GM21619 (cell line): ENCODE measurements at regions not wholly inside any gene's neighbourhood (a gene's known extent, or its start where the extent isn't known, plus 50 kb on each side); places are given as distances from the start of the nearest gene placed in this dataset.

Experiments
- ATAC-seq: cut with Tn5 transposase; IDR thresholded peaks from one replicate; pipeline ENCODE4 v1.9.1; 2021; ENCODE audit not compliant: unreplicated experiment

DNA sequence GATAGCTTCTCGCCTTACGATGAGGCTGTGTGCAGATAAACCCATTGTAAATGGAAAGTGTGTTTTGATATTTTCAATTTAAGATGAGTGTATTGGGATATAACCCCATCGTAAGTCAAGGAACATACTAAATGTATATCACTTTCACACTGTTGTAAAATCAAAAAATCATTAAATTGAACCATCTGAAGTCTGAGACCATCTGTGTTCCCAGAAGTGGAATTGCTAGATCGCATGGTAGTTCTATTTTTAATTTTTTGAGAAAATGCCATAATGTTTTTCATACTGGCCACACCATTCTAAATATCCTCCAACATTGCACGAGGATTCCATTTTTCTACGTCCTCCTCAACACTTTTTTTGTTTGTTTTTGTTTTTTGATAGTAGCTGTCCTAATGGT lies 209.1 kb upstream of the MTPN start:
- no peak for ATAC-seq

DNA sequence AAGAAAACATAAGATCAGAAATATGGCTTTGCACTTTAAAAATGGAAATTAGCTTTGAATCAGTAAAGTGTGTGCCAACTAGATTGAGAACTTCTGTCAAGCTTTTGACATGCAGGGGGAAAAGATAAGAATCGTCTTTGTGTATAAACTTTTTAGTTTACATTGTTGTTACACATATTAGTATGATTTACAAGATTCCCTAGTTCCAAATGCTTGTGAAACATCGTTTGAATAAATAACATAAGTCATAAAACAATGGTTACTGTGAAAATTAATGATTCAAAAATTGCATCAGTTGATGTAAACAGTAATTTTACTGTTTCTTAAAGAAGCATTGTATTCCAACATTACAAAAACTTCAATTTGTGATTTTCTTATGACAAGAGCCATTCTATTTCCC lies 207.6 kb upstream of the MTPN start:
- ATAC-seq, result no peak

DNA sequence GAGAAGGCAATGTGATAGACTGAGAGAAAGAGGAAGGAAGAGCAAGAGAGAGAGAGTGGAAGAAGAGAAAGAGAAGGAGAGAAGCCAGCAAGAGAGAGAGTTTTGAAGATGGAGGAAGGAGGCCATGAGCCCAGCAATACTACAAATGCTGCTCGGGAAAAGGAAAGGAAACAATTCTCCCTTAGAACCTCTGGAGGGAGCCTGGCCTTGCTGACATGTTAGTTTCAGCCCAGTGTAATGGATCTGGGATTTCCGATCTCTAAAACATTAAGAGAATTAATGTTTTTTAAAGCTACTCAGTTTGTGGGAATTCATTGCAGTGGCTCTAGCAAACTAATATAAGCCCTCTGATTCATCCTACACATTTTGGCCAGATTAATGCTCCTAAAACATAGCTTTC lies 206.8 kb upstream of the MTPN start:
- no peak for ATAC-seq

DNA sequence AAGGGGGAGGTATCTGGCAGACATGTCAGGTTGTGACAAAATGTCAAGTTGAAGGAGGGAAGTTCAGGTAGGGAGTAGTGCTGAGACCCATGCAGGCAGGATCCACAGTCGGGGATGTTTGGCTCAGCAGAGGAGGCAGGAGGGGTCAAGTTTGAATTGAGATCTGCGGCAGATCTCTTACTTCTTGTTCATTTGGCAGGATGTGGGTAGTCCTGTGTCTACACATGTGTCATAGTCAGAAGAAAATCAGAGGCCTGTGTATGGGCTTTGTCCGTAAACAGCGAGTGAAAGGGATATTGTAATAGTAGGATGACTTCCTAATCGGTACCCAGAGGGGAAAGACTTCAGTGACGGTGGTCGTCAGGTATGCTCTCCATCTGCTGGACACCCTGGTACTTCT lies 203.8 kb upstream of the MTPN start:
- ATAC-seq, result no peak

DNA sequence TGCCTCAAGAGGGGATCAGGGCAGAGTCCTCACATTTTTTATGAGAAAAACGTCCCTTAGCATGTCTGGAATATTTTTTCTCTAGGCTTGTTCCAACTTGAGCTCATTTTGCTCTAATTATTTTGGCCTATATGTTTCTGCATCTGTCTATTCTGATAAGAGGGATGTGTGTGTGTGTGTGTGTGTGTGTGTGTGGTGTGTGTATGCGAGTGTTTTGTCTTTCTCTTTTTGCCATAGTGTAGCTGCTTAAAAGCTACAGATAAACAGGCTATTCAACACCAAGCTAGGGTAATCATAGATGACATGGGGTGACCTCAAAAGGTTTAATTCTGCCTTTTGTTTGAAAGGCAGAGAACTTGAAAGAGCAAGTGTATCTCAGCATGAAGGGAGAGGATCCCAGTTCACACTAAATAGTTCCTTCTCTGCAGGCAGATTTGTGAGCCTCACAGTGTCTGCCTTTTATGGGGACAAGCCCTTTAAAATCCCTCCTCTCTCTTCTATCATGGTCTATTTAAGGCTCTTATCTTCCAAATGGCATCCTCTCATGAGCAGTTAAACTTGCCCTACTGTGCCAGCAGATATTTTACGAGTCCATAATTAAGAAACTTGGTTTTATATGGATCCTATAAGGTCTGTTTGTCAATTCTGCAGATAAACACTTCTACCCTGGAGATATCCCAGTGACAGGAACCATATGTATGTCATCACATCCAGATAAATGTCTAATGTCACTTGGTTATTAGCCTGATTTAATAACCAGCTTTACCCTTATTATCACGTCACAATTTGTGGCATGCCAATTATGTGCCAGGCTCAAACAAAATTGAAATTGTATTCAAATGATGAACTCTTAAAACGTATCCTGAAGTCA lies 202.9 kb upstream of the MTPN start:
- ATAC-seq, result no peak

DNA sequence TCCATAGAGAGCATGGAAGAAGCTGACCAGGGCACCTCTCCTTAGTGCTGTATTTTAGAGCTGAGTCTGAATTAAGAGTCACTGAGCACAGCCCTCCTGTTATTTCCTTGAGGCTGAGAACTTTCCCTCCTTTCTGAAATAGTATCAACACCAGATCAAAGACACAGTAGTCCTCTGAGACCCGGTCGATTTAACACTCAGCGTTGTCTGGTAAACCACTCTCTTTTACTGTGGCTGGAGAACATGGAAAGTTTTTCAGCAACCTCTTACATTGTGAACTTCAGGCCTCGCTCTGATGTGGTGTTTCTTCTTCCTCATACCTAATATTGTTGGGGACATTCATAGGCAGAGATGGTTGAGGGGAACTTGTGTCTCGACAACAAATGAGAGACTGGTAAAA lies 202.0 kb upstream of the MTPN start:
- no peak for ATAC-seq

DNA sequence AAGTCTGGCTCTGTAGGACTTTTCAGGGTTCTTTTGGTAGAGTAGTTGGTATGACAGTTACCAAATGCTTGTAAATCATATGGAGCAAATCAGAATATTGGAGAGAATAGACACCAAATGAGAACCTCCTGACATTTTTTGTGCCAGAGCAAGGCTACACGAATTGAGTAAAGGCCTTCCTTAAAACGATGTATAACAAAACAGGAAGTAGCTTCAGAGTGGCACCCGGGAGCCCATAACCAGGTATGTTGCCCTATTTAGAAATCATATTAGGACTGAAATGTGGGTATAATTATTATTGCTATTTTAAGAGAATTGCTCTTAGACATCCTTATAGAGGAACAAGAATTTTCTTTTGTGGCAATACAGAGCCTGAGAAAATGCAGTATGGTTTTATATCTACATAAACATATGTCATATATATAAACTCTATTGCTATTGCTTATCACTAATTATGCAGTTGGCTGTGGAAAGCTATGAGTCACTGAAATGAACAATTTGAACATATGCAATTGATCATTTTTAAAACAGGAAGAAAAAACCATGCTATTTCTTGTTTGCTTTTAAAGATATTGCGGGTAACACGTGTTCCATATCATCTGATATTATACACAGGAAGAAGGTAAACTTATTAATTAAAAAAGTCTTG lies 197.4 kb upstream of the MTPN start:
- ATAC-seq, result no peak

DNA sequence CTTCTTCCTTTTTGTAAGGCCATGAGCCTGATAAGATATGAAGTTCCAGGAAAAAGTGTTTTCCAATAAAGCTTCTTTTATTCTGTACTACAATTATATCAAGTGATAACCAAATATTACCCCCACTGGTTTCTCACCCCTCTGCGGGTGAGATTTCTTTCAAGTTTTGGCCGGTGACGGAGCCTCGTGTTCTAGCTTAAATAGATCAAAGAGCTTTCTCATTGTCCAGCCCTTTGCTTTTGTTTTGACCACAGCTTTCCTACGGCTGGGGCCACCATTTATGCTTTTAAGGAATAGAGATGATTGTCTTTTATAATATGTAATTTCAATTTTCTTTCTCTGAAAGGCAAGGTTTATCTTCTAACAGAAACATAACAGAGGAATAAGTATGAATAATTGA lies 196.7 kb upstream of the MTPN start:
- ATAC-seq, result no peak

DNA sequence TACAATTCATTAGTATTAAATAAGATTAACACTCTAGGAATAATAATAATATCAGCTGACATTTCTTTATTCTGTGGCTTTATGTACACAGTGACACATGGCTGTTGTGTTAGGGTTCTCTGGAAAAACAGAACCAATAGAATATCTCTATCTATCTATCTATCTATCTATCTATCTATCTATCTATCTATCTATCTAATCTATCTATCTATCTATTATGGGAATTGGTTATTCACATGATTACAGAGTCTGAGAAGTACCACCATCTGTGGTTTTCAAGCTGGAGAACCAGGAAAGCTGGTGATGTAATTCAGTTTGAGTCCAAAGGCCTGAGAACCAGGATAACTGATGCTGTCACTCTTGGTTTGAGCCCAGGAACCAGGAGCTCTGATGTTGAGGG lies 194.1 kb upstream of the MTPN start:
- ATAC-seq, result no peak

DNA sequence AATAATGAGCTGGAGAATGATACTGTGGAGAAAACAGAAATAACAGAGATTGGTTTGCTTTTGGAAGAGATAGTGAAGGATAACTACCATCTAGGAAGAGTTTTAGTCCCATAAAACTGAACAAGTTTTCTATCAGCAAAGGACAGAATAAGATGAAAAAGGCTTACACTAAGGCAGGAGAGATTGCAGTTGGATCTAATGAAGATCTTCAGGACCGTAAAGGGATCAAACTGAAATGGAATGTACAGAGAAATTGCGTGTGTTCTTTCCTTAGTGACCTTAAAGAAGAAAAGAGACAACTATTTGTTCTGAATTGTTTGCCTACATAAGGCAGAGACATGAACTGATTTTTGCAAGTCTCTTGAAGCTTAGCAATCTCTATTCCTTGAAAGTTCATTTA lies 191.7 kb upstream of the MTPN start:
- ATAC-seq, result no peak

DNA sequence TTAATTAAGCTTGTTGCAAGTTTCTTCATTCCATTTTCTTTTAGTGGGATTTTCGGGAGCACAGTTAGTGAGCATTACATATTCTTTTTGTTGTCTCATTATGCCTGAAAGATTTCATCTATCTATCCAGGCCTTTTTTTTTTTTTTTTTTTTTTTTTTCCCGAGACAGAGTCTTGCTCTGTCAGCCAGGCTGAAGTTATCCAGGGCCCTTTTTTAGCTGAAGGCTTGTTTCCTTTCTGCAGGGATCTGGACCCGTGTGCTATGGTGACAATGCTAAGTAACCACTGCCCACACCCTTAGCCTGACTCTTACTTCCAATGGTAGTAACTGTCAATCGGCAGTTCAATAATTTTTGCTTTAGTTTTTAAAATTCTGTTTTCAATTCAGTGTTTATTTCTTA lies 190.8 kb upstream of the MTPN start:
- ATAC-seq, result no peak

DNA sequence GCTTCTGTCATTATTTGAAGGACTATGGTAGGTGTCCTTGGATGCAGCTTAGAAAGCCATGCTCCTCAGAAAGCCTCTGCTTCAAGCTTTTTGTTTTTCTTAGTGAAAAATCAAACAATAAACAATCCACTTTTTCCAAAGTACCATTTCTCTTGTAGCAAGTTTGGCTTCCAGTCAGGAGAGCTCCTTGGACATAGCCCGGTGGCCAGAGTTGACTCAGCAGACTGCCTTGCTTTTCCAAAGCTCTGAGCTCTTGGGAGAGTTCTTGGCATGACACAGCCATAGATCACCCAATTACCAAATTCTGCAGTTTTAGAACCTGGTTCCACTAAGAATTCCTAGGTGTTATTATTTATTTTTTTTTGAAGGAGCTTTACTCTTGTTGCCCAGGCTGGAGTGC lies 189.4 kb upstream of the MTPN start:
- no peak for ATAC-seq

DNA sequence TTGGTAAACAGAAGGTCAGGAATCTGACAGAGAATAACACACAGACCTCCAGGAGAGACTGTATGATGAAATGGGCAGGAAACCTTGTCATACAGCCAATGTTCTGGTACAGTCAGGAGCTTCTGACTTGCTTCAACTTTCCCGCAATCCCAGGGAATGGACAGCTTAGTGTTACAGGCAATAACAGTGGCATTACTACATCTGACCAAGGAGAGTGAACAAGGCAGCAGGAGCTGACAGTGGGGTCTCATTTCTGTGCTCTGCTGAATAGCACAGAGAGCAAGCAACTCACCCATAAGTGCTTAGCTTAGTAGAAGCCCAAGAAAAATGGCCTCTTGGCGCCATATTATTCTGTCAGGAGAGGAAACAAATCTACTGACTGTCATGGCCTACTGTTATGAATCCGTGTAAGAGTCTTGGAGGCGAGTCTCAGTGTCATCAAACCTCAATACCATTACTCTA lies 186.2 kb upstream of the MTPN start:
- no peak for ATAC-seq

DNA sequence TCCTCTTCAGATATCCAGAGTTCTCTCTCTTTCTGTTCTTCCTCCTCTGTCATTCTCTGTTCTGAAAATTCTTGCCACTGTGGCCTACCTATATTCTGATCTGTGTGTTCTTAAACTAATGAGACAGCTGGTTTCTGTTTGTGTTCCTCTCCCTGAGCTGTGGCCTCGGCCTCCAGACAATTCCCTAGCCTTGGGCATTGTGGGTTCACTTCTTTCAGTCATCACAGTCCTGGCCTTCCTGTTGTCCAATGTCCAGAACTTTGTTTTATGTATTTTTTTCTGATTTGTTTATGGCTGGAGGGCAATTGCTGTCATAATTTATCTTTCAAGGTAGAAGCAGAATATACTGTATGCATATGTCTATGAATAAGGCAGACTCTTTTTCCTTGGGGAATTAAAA lies 173.2 kb upstream of the MTPN start:
- ATAC-seq, result no peak

DNA sequence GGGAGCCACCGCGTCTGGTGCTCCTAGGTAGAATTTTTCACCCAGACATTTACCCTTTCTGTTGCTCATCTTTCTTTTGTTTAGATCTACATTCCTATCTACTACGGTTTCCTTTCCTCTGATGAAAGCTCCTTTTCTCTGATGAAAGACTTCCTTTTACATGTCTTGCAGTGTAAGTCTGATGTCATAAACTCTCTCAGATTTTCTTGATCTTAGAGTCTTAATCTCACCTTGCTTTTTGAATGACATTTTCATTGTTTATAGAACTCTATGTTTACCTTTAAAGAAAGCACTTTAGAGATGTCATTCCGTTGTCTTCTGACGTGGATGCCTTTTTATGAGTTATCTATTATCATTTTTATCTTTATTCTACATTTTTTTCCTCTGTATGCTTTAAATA lies 171.8 kb upstream of the MTPN start:
- ATAC-seq, result no peak

DNA sequence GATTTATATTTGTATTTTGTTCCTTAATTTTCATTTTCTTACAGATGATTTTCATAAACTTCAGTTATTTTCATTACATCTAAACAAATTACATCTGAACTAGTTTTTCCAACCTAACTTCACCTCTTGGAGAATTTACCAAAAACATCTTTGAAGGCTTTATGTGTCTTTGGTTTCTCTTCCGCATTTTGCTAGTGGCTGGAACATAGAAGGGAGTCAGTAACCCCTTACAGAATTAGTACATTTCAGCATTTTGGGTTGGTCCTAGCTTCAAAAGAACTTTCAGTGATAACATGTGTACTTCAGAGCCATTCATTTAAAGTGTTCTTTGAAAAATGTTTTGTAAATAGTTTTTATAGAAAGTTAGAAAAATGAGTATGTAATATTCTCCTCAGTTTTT lies 169.8 kb upstream of the MTPN start:
- ATAC-seq, result no peak

DNA sequence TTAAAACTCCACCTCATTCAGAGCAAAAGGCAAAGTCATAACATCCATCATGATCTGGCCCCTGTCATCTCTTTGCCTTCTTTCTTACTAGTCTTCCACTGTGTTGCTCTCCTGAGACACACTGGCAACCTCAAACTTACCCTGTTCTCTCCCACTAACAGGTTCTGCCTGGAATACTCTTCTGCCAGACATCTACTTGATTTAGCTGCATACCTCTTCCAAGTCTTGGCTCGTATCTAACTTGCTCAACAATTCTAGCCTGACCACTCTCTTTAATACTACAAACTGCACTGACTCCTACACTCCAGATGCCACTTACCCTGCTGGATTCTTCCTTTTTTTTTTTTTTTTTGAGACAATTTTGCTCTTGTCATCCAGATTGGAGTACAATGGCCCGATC lies 167.0 kb upstream of the MTPN start:
- no peak for ATAC-seq

DNA sequence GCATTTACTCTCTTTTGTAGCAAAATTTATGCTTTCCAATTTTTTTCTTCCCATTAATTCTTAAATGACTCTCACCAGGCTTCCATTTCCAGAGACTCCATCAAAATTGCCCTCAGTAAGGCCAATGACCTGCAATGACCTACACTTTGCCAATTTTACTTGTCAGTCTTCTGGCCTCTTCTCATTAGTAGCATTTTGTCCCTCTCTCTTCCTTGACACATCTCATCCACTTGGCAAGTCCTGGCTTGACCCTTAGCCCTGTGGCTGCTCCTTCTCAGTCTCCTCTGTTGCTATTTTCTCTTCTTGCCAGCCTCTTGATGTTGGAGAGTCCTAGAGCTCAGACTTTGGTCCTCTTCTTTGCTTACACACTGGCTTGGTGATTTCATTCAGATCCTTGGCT lies 166.1 kb upstream of the MTPN start:
- no peak for ATAC-seq

DNA sequence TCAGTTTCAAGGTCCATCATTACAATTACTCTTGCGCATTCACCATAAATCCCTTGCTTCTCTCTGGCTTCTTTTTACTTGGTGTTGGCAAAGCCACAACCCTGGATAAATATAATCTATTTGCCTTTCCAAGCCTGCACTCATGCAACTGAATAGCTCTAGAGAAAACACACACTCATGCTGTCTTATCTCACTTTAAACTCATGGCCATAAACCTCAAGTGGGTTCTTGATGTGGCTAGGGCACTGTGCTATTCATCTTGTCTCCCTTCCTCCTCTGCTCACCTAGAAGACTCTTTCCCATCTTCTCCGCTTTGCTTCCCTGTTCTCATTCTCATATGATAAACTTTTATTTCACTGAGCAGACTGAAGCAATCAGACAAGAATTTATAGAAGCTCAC lies 165.4 kb upstream of the MTPN start:
- ATAC-seq, result no peak

DNA sequence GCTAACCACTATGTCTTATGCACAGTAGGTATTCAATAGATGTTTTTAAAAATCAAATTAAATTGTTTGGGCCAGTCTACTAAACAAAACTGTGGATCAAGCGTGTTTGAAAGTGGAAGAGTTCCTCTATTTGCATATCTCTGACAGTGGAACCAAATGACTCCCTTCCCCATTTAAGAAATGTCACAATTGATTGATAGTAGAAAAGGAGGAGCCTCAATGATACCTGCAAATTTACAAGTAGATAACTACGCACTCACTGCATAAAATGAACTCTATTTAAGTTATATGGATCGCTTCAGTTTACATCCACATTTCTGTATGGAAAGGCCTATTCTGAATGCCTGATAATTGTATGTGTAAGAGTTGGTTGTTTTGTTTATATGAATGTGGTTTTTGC lies 163.3 kb upstream of the MTPN start:
- ATAC-seq, result no peak

DNA sequence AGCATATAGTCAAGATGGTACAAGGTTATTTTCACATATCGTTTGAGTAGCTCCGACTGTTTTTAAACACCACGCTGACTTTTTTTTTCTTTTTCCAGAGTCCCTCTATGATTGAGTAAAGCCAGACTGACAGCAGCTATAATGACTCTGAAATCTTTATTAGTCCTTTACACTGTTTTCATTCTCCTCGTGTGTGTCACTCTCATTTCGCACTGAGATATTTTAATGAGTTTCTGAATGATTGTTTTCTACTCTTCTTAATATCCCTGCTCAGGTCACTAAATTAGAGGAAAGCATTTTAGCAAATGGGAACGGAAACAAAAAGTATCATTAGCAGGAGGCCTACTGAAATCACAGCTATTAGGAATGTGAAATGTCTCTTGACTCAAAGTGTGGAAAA lies 162.3 kb upstream of the MTPN start:
- no peak for ATAC-seq

DNA sequence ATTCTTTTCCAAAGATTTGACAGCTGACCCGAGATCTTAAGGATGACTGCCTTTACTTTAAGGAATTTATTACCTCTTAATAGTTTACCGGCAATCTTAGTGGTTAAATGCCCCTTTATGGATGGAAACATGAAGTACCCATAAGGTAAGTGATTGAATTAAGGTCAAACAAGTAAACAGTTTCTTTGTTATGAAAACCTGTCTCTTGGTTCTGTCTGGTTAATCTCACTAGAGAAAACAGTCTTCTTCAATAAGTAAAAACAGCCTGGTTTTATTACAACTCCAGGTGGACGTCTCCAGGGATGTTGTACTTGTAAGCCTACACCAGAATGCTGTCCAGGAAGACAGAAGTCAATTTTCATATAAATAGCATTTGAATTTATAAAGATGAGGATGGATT lies 161.8 kb upstream of the MTPN start:
- no peak for ATAC-seq
